ENCODE measurements at regions not wholly inside any gene's neighbourhood (a gene's known extent, or its start where the extent isn't known, plus 50 kb on each side); places are given as distances from the start of the nearest gene placed in this dataset.

- CTCF ChIA-PET, result interaction anchor here (0.7 to 0.9 kb wide), 2 partner anchors 10 to 18 kb away, joined by 3 to 4 read pairs; no protein-coding TSS in a partner anchor
- Histone ChIP-seq H3K4me3 (ENCODE audit: low read depth, low read length) (no peak overlapping the region), H3K36me3 (ENCODE audit: control insufficient read depth in 2 of 2, insufficient read depth in 1 of 2, low read length in 2 of 2) (no peaks in the 10 kb centered on the region), H3K9me3 (ENCODE audit: control insufficient read depth, insufficient read depth, low read depth, low read length) (no peaks in the 10 kb centered on the region), H3K4me1 (ENCODE audit: control insufficient read depth, insufficient read depth, low read length) (no peaks in the 10 kb centered on the region), H3K27ac (ENCODE audit: extremely low read depth, low read depth, low read length) (no peak overlapping the region)
- POLR2A ChIA-PET, result no interaction called here
- TF ChIP-seq ZNF302 (tag by site-specific recombination; IDR thresholded peaks at IDR 0.05; ENCODE audit: low read depth), result no peak
- TF ChIP-seq ZNF830 (tag by site-specific recombination; IDR thresholded peaks at IDR 0.05; ENCODE audit: low read depth), result no peak
- TF ChIP-seq ZNF501 (tag by site-specific recombination; IDR thresholded peaks at IDR 0.05), result no peak
- TF ChIP-seq, protein P1, sequence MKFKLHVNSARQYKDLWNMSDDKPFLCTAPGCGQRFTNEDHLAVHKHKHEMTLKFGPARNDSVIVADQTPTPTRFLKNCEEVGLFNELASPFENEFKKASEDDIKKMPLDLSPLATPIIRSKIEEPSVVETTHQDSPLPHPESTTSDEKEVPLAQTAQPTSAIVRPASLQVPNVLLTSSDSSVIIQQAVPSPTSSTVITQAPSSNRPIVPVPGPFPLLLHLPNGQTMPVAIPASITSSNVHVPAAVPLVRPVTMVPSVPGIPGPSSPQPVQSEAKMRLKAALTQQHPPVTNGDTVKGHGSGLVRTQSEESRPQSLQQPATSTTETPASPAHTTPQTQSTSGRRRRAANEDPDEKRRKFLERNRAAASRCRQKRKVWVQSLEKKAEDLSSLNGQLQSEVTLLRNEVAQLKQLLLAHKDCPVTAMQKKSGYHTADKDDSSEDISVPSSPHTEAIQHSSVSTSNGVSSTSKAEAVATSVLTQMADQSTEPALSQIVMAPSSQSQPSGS (tag by site-specific recombination; IDR thresholded peaks at IDR 0.05; ENCODE audit: low read depth), result no peak
- no peak for TF ChIP-seq ZNF529 (tag by site-specific recombination; IDR thresholded peaks at IDR 0.05; ENCODE audit: insufficient replicate concordance)
- TF ChIP-seq ZIC2 (tag by site-specific recombination; IDR thresholded peaks at IDR 0.05), result no peak
- no peak for TF ChIP-seq ZNF777 (tag by site-specific recombination; IDR thresholded peaks at IDR 0.05; ENCODE audit: borderline replicate concordance)
- no peak for TF ChIP-seq ZNF350 (tag by site-specific recombination; IDR thresholded peaks at IDR 0.05)
- no peak for TF ChIP-seq GLIS1 (tag by site-specific recombination; IDR thresholded peaks at IDR 0.05)
- TF ChIP-seq, protein P2, sequence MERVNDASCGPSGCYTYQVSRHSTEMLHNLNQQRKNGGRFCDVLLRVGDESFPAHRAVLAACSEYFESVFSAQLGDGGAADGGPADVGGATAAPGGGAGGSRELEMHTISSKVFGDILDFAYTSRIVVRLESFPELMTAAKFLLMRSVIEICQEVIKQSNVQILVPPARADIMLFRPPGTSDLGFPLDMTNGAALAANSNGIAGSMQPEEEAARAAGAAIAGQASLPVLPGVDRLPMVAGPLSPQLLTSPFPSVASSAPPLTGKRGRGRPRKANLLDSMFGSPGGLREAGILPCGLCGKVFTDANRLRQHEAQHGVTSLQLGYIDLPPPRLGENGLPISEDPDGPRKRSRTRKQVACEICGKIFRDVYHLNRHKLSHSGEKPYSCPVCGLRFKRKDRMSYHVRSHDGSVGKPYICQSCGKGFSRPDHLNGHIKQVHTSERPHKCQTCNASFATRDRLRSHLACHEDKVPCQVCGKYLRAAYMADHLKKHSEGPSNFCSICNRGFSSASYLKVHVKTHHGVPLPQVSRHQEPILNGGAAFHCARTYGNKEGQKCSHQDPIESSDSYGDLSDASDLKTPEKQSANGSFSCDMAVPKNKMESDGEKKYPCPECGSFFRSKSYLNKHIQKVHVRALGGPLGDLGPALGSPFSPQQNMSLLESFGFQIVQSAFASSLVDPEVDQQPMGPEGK (tag by site-specific recombination; IDR thresholded peaks at IDR 0.05), result no peak
- TF ChIP-seq OVOL3 (tag by site-specific recombination; IDR thresholded peaks at IDR 0.05), result no peak
- TF ChIP-seq ZNF221 (tag by site-specific recombination; IDR thresholded peaks at IDR 0.05; ENCODE audit: borderline replicate concordance), result no peak
- no peak for TF ChIP-seq ZNF37A (tag by site-specific recombination; IDR thresholded peaks at IDR 0.05)
- no peak for TF ChIP-seq ZNF660 (tag by site-specific recombination; IDR thresholded peaks at IDR 0.05)
- TF ChIP-seq, protein P3, sequence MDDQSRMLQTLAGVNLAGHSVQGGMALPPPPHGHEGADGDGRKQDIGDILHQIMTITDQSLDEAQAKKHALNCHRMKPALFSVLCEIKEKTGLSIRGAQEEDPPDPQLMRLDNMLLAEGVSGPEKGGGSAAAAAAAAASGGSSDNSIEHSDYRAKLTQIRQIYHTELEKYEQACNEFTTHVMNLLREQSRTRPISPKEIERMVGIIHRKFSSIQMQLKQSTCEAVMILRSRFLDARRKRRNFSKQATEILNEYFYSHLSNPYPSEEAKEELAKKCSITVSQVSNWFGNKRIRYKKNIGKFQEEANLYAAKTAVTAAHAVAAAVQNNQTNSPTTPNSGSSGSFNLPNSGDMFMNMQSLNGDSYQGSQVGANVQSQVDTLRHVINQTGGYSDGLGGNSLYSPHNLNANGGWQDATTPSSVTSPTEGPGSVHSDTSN (CRISPR knock-in tag; IDR thresholded peaks at IDR 0.05), result no peak
Observed at GRCh38 chr12:85552461-85552860, 272.4 kb downstream of the ALX1 start.

DNA sequence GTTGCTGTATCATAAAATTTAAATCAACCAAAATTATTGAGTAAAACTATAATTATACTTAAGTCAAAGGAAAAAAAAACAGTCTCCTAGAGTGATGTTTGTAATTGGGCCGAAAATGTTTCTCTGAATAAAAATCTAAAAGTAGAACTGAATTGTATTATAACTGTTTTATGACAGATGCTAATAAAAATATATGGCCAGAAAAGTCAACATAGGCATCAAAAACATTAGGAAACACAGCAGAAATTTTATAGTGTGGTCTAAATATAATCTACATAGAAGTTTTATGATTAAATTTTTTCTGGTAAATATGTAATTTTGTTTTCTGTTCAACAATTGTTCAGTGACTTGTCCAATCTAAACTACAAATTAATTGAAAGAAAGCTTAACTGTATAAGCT lies 277.8 kb downstream of the ALX1 start:
- Histone ChIP-seq H3K4me3 (ENCODE audit: low read depth, low read length) (no peak overlapping the region), H3K4me1 (ENCODE audit: control insufficient read depth, insufficient read depth, low read length) (peaks cover 8% of the 10 kb centered on the region; the same call in 1 of the 2 replicates), H3K27ac (ENCODE audit: extremely low read depth, low read depth, low read length) (no peak overlapping the region), H3K36me3 (ENCODE audit: control insufficient read depth in 2 of 2, insufficient read depth in 1 of 2, low read length in 2 of 2) (no peaks in the 10 kb centered on the region), H3K9me3 (ENCODE audit: control insufficient read depth, insufficient read depth, low read depth, low read length) (no peaks in the 10 kb centered on the region)
- ChIA-PET CTCF (no interaction called here), POLR2A (no interaction called here)
- TF ChIP-seq ZNF37A (tag by site-specific recombination; IDR thresholded peaks at IDR 0.05) (no peak), ZNF211 (tag by site-specific recombination; IDR thresholded peaks at IDR 0.05; ENCODE audit: low read depth) (no peak), ZNF555 (tag by site-specific recombination; conservative IDR thresholded peaks at IDR 0.05) (no peak), ZNF146 (tag by site-specific recombination; IDR thresholded peaks at IDR 0.05) (no peak), ZNF10 (tag by site-specific recombination; IDR thresholded peaks at IDR 0.05) (no peak), ZNF473 (tag by site-specific recombination; IDR thresholded peaks at IDR 0.05) (no peak), ZNF600 (tag by site-specific recombination; IDR thresholded peaks at IDR 0.05) (no peak), KLF16 (tag by site-specific recombination; IDR thresholded peaks at IDR 0.05) (no peak), ZNF121 (tag by site-specific recombination; IDR thresholded peaks at IDR 0.05) (no peak), KLF8 (tag by site-specific recombination; IDR thresholded peaks at IDR 0.05) (no peak), MEIS1 (CRISPR knock-in tag; IDR thresholded peaks at IDR 0.05; ENCODE audit: borderline replicate concordance) (no peak), ZBTB26 (tag by site-specific recombination; optimal IDR thresholded peaks at IDR 0.05) (no peak), ZNF549 (tag by site-specific recombination; IDR thresholded peaks at IDR 0.05) (no peak), ZBTB17 (tag by site-specific recombination; IDR thresholded peaks at IDR 0.05) (no peak)
- TF ChIP-seq, protein P4, sequence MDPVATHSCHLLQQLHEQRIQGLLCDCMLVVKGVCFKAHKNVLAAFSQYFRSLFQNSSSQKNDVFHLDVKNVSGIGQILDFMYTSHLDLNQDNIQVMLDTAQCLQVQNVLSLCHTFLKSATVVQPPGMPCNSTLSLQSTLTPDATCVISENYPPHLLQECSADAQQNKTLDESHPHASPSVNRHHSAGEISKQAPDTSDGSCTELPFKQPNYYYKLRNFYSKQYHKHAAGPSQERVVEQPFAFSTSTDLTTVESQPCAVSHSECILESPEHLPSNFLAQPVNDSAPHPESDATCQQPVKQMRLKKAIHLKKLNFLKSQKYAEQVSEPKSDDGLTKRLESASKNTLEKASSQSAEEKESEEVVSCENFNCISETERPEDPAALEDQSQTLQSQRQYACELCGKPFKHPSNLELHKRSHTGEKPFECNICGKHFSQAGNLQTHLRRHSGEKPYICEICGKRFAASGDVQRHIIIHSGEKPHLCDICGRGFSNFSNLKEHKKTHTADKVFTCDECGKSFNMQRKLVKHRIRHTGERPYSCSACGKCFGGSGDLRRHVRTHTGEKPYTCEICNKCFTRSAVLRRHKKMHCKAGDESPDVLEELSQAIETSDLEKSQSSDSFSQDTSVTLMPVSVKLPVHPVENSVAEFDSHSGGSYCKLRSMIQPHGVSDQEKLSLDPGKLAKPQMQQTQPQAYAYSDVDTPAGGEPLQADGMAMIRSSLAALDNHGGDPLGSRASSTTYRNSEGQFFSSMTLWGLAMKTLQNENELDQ (tag by site-specific recombination; IDR thresholded peaks at IDR 0.05; ENCODE audit: low read depth), result no peak

Measured in HEK293 (cell line).